EH (cell line): ENCODE measurements at regions not wholly inside any gene's neighbourhood (a gene's known extent, or its start where the extent isn't known, plus 50 kb on each side); places are given as distances from the start of the nearest gene placed in this dataset.

Source experiments
- DNase-seq: peaks from one replicate; pipeline ENCODE4 v3.0.0-alpha.2; 2015; ENCODE audit warnings: low read depth

- DNase-seq, result no peak
Observed at GRCh38 chr2:204046145-204046544, 109.6 kb downstream of the ICOS start.

GRCh38 chr2:204049635-204050034 lies 113.1 kb downstream of the ICOS start:
- DNase-seq, result no peak

GRCh38 chr2:204050681-204051080 lies 114.1 kb downstream of the ICOS start:
- DNase-seq, result no peak

GRCh38 chr2:204051476-204051875 lies 114.9 kb downstream of the ICOS start:
- DNase-seq, result no peak

GRCh38 chr2:204051984-204052556 lies 115.5 kb downstream of the ICOS start:
- DNase-seq, result no peak

- DNase-seq, result no peak
Observed at GRCh38 chr2:204059016-204059415, 122.5 kb downstream of the ICOS start.

- no peak for DNase-seq
Observed at GRCh38 chr2:204060841-204061240, 124.3 kb downstream of the ICOS start.

GRCh38 chr2:204061241-204061640 lies 124.7 kb downstream of the ICOS start:
- no peak for DNase-seq

GRCh38 chr2:204064119-204064518 lies 127.6 kb downstream of the ICOS start:
- DNase-seq, result no peak

- no peak for DNase-seq
Observed at GRCh38 chr2:204065566-204065965, 129.0 kb downstream of the ICOS start.

- no peak for DNase-seq
Observed at GRCh38 chr2:204066051-204066450, 129.5 kb downstream of the ICOS start.

GRCh38 chr2:204069804-204070203 lies 133.2 kb downstream of the ICOS start:
- DNase-seq, result no peak

- DNase-seq, result peak; percentile 13
Observed at GRCh38 chr2:204072443-204073324, 136.1 kb downstream of the ICOS start.

- peak; percentile 9 for DNase-seq
Observed at GRCh38 chr2:204074456-204074855, 137.9 kb downstream of the ICOS start.

GRCh38 chr2:204078003-204078698 lies 141.6 kb downstream of the ICOS start:
- DNase-seq, result no peak

GRCh38 chr2:204081487-204082425 lies 145.2 kb downstream of the ICOS start:
- no peak for DNase-seq

- no peak for DNase-seq
Observed at GRCh38 chr2:204086167-204086566, 149.6 kb downstream of the ICOS start.

GRCh38 chr2:204089105-204089504 lies 152.5 kb downstream of the ICOS start:
- DNase-seq, result no peak

GRCh38 chr2:204089574-204089973 lies 153.0 kb downstream of the ICOS start:
- DNase-seq, result no peak

GRCh38 chr2:204090021-204090420 lies 153.5 kb downstream of the ICOS start:
- DNase-seq, result no peak

GRCh38 chr2:204104811-204105210 lies 168.2 kb downstream of the ICOS start:
- DNase-seq, result no peak

GRCh38 chr2:204108330-204108751 lies 171.8 kb downstream of the ICOS start:
- DNase-seq, result peak; percentile 15
